OCI-M1 (cell line): ENCODE measurements at regions not wholly inside any gene's neighbourhood (a gene's known extent, or its start where the extent isn't known, plus 50 kb on each side); places are given as distances from the start of the nearest gene placed in this dataset.
"Not testable (repeated sequence)": the region's sequence is repeated elsewhere in the genome, so short reads cannot be mapped to it uniquely, and the experiment has no call there.

Experiments
- DNase-seq: peaks from one replicate; lab custom pipeline; 2025; lab: John Stamatoyannopoulos, UW

DNA sequence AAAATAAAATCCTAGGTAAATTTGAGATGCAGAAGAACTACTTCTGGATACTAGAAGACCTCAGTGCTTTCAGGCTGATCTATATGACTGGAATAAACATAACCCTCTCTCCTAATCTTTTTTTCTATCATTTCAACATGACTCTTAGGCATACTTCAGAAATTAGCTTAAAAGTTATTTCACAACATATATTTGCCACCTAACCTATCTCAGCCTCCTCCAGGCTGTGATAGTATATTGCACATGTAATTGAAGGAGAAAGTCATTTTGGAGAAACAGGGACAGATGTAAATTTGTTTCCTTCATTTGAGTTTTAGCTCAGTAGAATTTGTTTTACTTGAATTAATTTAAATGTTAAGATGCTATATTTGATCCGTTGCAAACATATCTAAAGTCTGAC, 1932.3 kb upstream of the CDH6 start:
- no peak for DNase-seq

DNA sequence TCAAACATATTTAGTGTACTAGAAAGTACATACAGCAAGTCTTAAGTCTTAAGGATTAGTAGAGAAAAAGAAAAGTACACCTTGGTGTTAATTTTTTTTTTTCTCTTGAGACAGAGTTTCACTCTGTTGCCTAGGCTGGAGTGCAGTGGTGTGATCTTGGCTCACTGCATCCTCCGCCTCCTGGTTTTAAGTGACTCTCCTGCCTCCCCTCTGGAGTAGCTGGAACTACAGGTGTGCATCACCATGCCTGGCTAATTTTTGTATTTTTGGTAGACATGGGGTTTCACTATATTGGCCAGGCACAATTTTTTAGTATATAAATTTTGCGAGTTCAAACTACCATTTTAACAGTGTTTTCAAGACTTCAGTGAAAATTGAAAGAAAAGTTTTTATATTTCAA, 1941.1 kb upstream of the CDH6 start:
- DNase-seq: no peak

DNA sequence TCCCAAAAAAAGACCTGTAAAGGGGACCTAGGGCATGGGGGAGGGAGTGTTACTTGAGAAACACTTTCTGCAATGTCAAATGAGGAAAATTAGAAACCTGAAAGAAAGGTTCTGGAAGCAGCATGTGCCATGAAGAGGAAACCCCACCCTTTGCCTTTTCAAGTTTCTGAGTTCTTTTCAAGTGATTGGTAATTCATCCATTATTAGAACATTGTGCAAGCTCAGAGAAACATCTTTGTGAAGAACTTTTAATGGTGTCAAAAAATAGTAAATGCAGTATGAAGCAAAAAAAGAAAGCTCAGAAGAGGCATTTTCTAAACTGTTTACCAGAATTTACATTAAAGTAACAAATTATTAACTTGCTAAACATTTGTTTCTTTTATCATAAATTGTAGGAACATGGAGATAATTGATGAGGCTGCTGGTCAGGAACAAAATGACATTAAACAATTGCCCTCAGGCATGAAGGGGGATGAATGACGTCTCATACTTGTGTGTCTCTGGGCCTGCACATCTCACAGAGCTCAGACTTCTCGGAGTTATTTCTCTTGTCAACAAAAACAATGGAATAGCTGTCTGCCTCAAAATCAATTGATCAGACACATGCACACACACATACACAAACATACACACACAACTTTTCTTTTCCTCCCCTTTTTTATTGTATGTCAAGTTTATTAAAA, 1946.0 kb upstream of the CDH6 start:
- DNase-seq: no peak

DNA sequence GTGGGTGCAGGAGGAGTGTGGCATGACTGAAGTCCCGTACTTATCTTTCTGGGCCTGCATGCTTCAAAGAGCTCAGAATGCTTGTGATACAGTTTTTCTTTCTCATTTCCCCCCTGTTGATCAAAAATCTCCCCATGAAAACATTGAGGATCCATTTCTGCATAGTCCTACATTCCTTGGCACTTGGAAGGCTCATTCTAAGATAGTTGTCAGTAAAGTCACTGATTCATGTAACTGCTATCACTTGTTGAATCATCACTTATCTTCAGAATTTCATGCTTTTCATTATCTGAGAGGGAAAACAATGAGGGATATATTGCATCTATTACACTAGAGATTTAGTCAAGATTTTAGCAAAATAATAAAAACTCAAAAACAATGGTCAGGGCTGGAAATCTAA, 1953.1 kb upstream of the CDH6 start:
- DNase-seq: no peak

DNA sequence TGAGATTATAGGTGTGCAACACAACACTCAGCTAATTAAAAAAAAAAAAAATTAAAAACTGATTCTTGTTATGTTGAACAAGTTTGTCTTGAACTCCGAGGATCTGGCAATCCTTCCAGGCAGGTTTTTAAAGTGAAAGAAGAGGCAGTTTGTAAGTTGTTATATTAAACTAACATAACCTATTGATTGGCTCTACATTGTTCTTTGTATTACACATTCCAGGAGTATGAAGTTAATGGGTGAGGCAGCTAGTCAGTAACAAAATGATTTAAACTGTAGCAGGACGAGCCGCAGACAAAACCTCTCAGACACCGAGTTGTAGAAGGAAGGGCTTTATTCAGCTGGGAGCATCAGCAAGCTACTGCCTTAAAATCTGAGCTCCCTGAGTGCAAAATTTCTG, 1953.9 kb upstream of the CDH6 start:
- no peak for DNase-seq

DNA sequence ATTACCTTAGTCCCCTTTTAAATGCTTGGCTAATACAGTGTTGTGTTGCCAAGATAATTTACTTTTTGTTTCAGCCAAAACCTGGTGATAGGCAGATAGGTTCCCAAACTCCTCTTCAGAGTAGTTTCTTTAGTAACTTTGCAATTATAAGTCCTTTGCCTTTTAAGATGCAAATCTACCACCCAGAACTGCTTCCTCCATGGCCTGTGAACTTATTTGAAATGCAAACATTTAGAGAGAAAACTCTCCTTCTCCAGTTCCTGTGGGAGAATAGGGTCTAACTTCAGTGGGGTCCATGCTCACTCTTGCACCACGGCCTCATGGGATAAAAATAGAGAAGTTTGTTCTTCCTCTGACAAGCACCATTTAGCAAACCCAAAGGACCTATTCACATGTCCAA, 1955.4 kb upstream of the CDH6 start:
- no peak for DNase-seq

DNA sequence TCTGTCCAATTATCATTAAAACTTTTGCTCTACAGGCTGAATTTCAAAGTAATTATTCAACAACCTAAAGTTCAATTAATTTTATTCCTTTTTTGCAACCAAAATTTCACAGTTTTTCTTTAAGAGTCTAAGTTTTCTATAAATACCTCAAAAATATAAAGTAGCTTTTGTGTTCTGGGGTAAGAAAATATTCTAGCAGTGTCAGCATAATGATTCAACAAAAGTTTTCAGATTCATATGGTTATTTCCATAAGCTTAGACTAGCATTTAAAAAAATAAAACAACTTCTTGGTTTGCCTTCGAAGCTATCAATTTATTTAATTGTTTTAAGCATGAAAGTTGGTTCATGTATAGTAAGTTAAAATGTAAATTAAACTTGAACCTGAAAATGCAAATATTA, 1962.3 kb upstream of the CDH6 start:
- no peak for DNase-seq

DNA sequence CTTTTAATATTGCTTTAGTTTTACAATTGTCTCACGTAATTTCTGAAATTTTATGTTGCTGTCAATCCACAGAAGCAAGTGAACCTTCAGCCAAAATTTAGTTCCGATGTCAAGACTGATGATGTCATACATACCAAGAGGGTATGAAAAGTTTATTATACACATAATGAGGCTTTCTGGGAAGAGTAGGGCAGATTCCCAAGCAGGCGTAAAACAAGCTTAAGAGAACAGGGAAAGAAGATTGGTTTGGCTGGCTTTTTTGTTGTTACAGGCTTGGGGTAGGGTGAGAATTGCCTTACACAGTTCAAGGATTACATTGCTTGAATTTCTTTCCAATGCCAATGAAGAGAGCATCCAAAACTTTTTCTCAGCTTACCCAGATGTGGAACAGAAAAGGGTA, 1962.9 kb upstream of the CDH6 start:
- DNase-seq: no peak

DNA sequence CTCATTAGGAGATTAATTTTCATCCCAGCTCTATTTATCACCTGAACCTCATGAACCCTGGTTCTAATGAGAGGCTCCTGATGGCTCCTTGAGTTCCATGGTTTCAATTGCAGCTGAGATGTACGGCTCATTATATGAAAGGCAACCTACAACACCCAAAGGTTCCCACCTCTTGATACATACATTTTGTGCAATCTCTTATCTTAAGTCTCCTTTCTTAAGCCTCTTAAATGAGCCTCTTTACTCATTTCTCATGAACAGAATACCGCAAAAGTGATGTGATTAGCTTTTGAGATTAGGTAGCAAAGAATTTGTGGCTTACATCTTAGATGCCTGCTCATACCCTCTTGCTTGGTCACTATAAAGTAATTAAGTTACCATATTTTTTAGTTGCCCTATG, 1964.0 kb upstream of the CDH6 start:
- DNase-seq: peak; percentile 6

DNA sequence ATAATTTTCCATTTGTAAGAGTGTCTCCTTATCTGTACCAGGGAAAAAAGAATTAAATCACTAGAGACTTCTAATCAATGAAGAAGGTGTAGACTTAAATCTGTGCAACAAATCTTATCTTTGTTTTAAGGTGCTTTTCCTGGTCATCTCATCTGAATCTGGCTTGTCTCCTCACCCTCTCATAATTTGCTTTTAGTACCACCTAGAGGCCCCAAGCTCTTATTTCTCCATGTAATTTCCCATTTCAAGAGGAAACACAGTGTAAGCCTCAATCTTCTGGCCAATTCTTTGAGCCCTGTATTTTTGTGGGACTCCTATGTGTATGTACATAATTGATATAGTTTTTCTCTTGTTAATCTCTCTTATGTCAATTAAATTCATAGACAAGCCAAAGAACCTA, 1975.3 kb upstream of the CDH6 start:
- peak; percentile 47 for DNase-seq

DNA sequence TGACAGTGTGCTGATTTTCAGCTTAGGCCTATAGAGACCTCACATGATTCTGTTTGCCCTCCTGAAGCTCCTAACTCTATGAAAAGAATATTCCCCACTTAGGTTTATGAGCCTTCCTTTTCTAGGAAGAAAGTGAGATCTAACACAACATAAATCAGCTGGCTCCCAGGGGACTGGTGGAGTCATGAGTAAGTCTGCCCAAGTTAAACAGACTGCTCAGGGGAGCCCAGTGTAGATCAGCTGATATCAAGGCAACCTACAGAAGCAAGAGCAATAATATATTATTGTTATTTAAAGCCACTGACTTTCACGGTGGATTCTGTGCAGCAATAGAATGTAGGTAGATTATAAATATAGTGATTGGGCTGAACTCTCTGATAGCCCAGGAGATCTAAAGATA, 1978.6 kb upstream of the CDH6 start:
- no peak for DNase-seq

DNA sequence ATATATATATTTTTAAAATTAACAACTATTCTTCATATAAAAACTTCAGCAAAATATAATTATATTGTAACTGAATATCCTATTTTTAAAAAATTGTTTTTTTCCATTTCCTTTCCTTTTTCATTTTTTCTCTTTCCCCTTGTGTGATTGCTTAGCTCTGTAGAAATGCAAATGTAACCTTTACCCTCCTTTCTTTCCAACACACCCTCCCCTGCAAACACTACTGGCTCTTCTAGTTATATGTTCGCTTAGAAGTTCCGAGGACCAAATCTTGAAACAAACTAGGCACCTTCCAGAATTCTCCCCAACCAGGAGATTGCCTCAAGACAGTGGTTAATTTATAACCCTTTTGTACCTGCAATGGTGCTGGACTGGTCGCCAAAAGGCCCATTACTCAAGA, 1980.0 kb upstream of the CDH6 start:
- no peak for DNase-seq

DNA sequence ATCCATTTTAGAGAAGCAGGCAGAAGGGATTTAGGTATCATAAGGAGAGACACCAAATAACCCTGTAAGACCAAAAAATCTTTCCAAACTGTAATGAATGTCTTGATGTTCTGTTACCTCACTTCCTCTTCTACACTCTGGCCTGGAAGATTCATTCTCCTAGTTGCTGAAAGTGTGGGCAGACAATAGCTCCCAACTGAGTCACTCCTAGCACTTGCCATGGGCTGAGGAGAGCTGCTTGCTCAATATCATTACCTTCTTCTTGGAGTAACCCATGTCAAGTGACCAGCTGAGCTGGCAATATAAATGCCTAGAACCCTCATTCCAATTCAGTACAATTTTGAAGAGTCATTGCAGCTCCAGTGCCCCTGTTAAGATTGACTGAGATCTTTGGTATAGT, 1985.5 kb upstream of the CDH6 start:
- peak; percentile 53 for DNase-seq

DNA sequence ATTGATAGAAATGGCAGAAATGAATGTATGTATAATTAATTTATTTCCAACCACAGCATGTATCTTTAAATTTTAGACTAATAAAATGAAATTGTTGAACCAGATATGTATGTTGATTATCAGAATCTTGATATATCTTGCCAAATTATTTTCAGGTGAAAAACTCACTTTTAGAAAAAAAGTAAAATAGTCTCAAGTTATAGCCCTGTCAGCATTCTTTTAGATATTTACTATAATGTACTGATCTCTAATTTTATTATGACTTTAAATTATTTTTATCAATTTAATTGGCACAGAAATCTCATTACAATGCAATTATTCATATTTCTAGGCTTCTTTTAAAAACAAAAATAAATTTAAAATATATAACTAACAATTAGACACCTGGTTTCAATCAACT, 1990.4 kb upstream of the CDH6 start:
- no peak for DNase-seq

DNA sequence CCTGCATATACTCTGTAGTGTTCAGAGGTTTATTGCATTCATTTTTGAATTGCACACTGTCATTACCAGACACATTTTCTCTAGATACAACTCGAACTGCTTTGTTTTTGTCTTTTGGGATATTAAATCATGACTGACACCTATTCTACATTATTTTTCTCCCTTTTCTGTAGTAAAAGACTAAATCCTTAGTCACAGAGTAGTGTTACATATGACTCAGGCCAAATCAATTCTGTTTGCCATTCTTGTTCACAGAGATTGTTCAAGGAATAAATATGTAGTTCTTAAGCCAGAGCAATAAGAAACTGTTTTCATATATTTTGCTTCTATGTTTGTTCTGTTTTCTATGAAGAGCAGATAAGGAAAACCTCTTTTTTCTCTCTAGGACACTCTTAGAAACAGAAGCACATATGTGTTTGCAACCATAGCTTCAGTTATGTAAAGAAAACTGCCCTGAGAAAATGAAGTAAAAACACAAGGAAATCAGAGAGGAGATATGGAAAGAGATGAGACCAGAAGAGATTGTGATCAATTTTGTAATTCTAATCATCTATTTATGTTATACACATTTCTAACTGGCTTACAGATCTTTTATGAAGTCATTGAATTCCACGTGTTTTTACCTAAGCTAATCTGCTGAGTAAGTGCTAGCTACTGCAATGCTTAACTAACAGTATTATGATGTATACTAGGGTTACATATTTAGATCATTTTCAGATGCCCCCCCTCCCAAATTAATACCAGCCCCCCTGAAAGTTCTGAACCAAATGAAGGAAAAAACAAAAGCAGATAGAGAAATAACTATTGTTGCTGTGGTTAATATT, 1995.6 kb upstream of the CDH6 start:
- DNase-seq: peak; percentile 8

DNA sequence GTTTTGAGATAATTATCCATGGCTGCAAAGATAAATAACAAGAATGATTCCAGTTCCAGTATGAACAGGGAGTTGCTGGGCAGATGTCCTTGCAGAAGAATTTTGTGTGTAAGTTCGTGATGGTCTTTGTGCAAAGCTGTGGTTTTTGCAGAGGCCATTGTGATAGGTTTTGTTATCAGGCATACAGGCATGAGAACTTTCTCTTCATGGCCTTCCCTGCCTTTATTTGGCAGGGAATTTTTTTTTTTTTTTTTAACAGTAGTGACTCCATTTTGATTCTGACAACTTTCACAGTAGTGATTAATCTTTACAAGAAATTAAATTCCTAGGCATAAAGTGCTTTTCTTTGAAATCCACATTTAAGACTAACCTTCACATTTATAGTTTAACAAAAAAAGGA, 1999.5 kb upstream of the CDH6 start:
- DNase-seq: peak; percentile 24

DNA sequence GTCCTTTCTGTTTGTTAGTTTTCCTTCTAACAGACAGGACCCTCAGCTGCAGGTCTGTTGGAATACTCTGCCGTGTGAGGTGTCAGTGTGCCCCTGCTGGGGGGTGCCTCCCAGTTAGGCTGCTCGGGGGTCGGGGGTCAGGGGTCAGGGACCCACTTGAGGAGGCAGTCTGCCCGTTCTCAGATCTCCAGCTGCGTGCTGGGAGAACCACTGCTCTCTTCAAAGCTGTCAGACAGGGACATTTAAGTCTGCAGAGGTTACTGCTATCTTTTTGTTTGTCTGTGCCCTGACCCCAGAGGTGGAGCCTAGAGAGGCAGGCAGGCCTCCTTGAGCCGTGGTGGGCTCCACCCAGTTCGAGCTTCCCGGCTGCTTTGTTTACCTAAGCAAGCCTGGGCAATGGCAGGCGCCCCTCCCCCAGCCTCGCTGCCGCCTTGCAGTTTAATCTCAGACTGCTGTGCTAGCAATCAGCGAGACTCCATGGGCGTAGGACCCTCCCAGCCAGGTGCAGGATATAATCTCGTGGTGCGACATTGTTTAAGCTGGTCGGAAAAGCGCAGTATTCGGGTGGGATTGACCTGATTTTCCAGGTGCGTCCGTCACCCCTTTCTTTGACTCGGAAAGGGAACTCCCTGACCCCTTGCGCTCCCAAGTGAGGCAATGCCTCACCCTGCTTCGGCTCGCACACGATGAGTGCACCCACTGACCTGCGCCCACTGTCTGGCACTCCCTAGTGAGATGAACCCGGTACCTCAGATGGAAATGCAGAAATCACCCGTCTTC, 2002.0 kb upstream of the CDH6 start:
- DNase-seq: not testable (repeated sequence)

DNA sequence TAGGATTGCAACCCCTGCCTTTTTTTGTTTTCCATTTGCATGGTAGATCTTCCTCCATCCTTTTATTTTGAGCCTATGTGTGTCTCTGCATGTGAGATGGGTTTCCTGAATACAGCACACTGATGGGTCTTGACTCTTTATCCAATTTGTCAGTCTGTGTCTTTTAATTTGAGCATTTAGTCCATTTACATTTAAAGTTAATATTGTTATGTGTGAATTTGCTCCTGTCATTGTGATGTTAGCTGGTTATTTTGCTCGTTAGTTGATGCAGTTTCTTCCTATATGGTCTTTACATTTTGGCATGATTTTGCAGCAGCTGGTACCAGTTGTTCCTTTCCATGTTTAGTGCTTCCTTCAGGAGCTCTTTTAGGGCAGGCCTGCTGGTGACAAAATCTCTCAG, 2003.1 kb upstream of the CDH6 start:
- DNase-seq: not testable (repeated sequence)

DNA sequence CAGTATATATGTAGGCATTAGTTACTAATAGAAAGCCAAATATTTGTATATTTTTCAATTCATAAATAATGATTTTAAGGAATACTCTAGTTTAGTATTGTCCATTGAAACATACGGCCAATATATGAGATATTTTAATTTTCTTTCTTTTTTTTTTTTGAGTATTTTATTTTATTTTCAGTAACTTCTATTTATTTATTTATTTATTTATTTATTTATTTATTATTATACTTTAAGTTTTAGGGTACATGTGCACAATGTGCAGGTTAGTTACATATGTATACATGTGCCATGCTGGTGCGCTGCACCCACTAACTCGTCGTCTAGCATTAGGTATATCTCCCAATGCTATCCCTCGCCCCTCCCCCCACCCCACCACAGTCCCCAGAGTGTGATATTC, 2007.1 kb upstream of the CDH6 start:
- not testable (repeated sequence) for DNase-seq

DNA sequence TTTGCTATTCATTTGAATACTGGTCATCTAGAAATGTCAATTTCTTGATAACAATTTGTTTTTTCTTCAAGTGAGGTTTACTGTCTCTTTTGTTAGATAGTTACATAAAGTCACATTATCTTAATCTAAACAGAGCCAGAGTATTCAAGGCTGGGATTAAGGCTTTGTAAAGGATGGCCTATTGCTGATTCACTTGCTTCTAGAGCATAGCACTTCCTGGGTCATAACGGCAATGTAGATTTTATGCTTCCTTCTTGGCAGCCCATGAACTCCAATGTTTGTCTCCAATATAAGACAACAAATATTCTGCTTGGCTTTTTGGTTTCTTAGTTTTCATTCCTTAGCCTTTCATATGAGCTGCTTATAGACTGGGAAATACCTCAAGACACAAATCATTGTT, 2007.9 kb upstream of the CDH6 start:
- DNase-seq: no peak

DNA sequence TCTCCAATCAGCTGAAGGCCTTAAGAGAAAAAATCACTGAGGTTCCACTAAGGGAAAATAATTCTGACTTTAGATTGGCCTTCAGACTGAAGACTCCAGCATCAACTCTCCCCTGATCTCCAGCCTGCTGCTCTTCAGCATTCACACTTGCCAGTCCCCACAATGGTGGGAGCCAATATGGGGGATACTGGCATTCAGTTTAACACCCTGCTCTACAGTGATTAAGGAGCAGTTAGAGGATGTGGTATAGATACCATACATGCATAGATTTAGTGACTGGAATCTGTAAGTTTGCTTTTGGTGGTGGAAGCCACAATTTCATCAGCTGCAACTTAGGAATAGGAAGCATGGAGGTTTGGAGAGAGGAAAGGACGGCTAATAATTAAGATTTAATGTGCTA, 2017.7 kb upstream of the CDH6 start:
- no peak for DNase-seq

DNA sequence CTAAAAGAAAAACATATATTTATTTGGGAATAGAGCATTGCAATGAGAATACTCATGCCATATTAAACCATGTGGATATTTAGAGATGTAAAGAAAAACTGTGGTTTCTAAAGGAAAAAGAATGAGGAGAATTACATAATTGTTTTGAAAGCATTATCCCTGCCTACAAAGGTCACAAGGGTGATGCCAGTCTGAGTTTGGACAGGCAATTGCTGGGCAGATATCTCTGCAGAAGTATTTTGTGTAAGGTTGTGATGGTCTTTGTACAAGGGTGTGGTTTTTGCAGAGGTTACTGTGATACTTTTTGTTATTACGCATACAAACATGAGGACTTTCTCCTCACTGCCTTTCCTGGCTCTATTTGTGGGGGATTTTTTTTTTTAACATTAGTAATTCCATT, 2022.9 kb upstream of the CDH6 start:
- no peak for DNase-seq

DNA sequence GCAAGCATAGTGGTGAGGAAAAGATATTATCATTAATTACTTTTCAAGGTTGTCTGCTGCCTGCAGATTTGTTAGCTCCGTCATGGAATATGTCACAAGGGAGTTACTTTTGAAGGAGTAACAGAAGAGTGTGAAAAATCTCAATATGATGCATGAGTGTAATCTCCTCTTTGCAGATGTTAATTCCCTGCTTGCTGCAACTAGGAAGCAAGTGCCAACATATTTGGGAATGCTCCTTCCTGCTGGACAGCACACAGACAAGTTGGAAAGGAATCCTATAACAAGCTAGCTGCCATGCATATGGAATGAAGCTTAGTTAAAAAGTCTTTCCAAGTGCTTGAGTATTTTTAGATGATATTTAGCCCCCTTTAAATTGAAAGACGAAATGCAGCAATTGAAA, 2023.6 kb upstream of the CDH6 start:
- no peak for DNase-seq
